Activated naive CD4-positive, alpha-beta T cell treated with anti-CD3 and anti-CD28 coated beads, Interleukin-2, amount 50 U/mL, for 72 hours (primary cell): ENCODE measurements at regions not wholly inside any gene's neighbourhood (a gene's known extent, or its start where the extent isn't known, plus 50 kb on each side); places are given as distances from the start of the nearest gene placed in this dataset.
"Not testable (repeated sequence)": the region's sequence is repeated elsewhere in the genome, so short reads cannot be mapped to it uniquely, and the experiment has no call there.

Experiments
- ATAC-seq, 2 donors: fragments of 150-1000 bp; cut with Tn5 transposase; 2 replicates each; pipeline ENCODE4 v1.10.0; 2021; ENCODE audit warnings: mild to moderate bottlenecking in 2 of 2, moderate library complexity in 2 of 2
- DNase-seq, 2 donors: peaks; one replicate each; pipeline ENCODE4 v3.0.0; 2021 to 2022; ENCODE audit warnings: low spot score in 2 of 2
- H3K27ac Mint-ChIP-seq, 2 donors: one replicate each; pipeline ENCODE4 v1.8.0; 2022; ENCODE audit warnings: mild to moderate bottlenecking in 2 of 2, mixed read lengths in 2 of 2
- H3K36me3 Mint-ChIP-seq, 2 donors: one replicate each; pipeline ENCODE4 v1.8.0; 2022; ENCODE audit warnings: mixed read lengths in 2 of 2
- H3K9me3 Mint-ChIP-seq, 2 donors: one replicate each; pipeline ENCODE4 v1.8.0; 2022; ENCODE audit warnings: mixed read lengths in 2 of 2

- DNase-seq, result no peak
These were observed 502.7 kb downstream of the UQCRFS1 start for GRCh38 chr19:28710278-28710677.

GRCh38 chr19:28706693-28707092 lies 506.3 kb downstream of the UQCRFS1 start:
- ATAC-seq, result no peak
- H3K27ac Mint-ChIP-seq, result no peak overlapping the region
- H3K9me3 Mint-ChIP-seq, result no peaks in the 10 kb centered on the region
- H3K36me3 Mint-ChIP-seq, result no peaks in the 10 kb centered on the region
- DNase-seq, result no peak

More at GRCh38 chr19:28710278-28710677, 502.7 kb downstream of the UQCRFS1 start:
- H3K27ac Mint-ChIP-seq, result no peak overlapping the region
- H3K36me3 Mint-ChIP-seq, result no peaks in the 10 kb centered on the region
- ATAC-seq, result peak in 1 of 2 donors; percentile 51
- no peaks in the 10 kb centered on the region for H3K9me3 Mint-ChIP-seq

GRCh38 chr19:28705008-28705407 lies 507.9 kb downstream of the UQCRFS1 start:
- no peak for DNase-seq
- no peaks in the 10 kb centered on the region for H3K9me3 Mint-ChIP-seq
- no peaks in the 10 kb centered on the region for H3K36me3 Mint-ChIP-seq
- no peak overlapping the region for H3K27ac Mint-ChIP-seq
- ATAC-seq, result peak in 1 of 2 donors; percentile 68

GRCh38 chr19:28703400-28703956 lies 509.5 kb downstream of the UQCRFS1 start:
- no peak overlapping the region for H3K27ac Mint-ChIP-seq
- ATAC-seq (peak in 1 of 2 donors; percentile 91), DNase-seq (no peak)
- no peaks in the 10 kb centered on the region for H3K9me3 Mint-ChIP-seq
- no peaks in the 10 kb centered on the region for H3K36me3 Mint-ChIP-seq

GRCh38 chr19:28701491-28701890 lies 511.5 kb downstream of the UQCRFS1 start:
- ATAC-seq (no peak), DNase-seq (no peak)
- H3K9me3 Mint-ChIP-seq, result no peaks in the 10 kb centered on the region
- no peaks in the 10 kb centered on the region for H3K36me3 Mint-ChIP-seq
- H3K27ac Mint-ChIP-seq, result no peak overlapping the region

GRCh38 chr19:28700176-28700575 lies 512.8 kb downstream of the UQCRFS1 start:
- Mint-ChIP-seq H3K27ac (no peak overlapping the region), H3K9me3 (peaks cover 0 to 7% of the 10 kb centered on the region in 2 donors), H3K36me3 (no peaks in the 10 kb centered on the region)
- DNase-seq, result no peak
- no peak for ATAC-seq

DNA sequence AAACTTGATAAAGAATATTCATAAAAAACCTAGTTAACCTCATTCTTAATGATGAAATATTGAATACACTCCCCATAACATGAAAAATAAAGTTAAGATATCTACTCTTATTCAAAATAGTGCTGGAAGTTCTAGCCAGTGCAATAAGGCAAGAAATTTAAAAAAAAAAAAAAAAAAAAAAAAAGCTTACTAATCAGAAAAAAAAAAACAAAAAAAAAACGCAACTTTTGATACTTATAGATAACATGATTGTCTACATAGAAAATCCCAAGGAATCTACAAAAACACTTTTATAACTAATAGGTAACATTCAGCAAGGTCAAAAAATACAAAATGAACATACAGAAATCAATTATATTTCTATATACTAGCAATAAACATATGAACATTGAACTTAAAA lies 515.6 kb downstream of the UQCRFS1 start:
- no peak overlapping the region for H3K27ac Mint-ChIP-seq
- DNase-seq (no peak), ATAC-seq (no peak)
- peaks cover 0 to 7% of the 10 kb centered on the region in 2 donors for H3K9me3 Mint-ChIP-seq
- H3K36me3 Mint-ChIP-seq, result no peaks in the 10 kb centered on the region

- Mint-ChIP-seq H3K9me3 (peaks cover 4 to 7% of the 10 kb centered on the region in 2 donors), H3K36me3 (no peaks in the 10 kb centered on the region), H3K27ac (no peak overlapping the region)
- DNase-seq, result no peak
- no peak for ATAC-seq
These were observed 518.1 kb downstream of the UQCRFS1 start for GRCh38 chr19:28694812-28695211.

GRCh38 chr19:28691683-28692082 lies 521.3 kb downstream of the UQCRFS1 start:
- ATAC-seq (no peak), DNase-seq (no peak)
- Mint-ChIP-seq H3K9me3 (peaks cover 4 to 7% of the 10 kb centered on the region in 2 donors), H3K27ac (no peak overlapping the region), H3K36me3 (no peaks in the 10 kb centered on the region)

- not testable (repeated sequence) for DNase-seq, ATAC-seq, H3K9me3 Mint-ChIP-seq, H3K27ac Mint-ChIP-seq, H3K36me3 Mint-ChIP-seq
These were observed 523.5 kb downstream of the UQCRFS1 start for GRCh38 chr19:28689464-28689863.

DNA sequence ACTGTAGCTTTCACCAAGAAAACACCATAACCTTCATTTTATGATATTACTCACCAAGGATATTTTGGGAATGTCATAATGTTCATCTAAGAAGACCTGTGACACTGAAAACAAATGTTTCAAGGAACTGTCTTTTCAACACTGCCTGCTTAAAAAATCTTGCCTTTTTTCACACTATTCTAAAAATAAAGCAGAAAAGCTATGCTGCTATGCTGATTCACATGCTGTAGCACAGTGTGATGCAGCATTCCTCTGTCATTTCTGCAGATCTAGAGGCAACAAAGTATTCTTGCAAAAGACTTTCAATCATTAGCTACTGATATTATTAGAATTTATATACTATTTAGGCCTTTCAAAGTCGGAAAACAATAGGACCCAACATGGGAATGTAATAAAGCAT lies 525.7 kb downstream of the UQCRFS1 start:
- DNase-seq (no peak), ATAC-seq (no peak)
- Mint-ChIP-seq H3K36me3 (no peaks in the 10 kb centered on the region), H3K9me3 (peaks cover 4% of the 10 kb centered on the region in 2 donors), H3K27ac (no peak overlapping the region)

DNA sequence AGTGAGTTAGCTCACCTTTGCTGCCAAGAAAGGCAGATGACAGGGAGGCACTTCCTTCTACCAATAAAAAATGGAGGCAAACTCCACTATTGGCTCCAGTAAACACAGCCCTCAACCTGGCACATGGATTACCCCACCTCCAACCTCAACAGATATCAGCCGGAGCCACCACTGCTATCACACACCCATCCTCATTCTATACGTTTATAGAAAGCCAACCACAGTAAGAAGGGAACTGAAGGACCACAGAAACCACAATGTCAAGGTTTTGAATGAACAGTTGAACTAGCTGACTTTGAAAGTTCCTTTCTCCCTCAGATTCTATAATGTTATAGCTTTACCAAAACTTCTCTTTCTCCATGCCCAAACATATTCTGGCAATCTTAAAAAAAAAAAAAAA lies 526.2 kb downstream of the UQCRFS1 start:
- Mint-ChIP-seq H3K9me3 (peaks cover 4% of the 10 kb centered on the region in 2 donors), H3K27ac (no peak overlapping the region), H3K36me3 (no peaks in the 10 kb centered on the region)
- ATAC-seq (no peak), DNase-seq (no peak)

- Mint-ChIP-seq H3K27ac (no peak overlapping the region), H3K9me3 (peaks cover 0 to 4% of the 10 kb centered on the region in 2 donors), H3K36me3 (no peaks in the 10 kb centered on the region)
- no peak for DNase-seq
- no peak for ATAC-seq
These were observed 527.1 kb downstream of the UQCRFS1 start for GRCh38 chr19:28685802-28686201.

GRCh38 chr19:28685077-28685476 lies 527.9 kb downstream of the UQCRFS1 start:
- ATAC-seq, H3K27ac Mint-ChIP-seq, H3K9me3 Mint-ChIP-seq, DNase-seq, H3K36me3 Mint-ChIP-seq: not testable (repeated sequence)

DNA sequence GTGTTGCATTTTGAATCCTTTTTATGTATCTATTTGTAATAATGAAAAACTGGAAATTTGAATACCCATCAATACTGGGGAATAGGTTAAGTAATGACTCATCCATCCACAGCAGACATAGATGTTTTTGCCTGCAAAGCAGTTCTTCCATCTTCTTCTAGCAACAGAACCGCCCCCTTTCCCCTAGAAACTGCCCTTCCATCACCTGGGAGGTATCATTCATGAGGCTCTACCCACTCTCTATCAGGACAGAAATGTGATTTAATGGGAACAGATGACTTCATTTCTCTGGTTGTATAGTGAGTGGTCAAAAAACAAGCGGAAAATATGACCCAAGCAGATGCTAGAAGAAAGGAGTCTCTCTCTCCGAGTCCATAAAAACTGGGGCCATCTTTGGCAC lies 532.8 kb downstream of the UQCRFS1 start:
- H3K36me3 Mint-ChIP-seq, result no peaks in the 10 kb centered on the region
- H3K9me3 Mint-ChIP-seq, result peaks cover 5 to 7% of the 10 kb centered on the region in 2 donors
- DNase-seq (no peak), ATAC-seq (no peak)
- no peak overlapping the region for H3K27ac Mint-ChIP-seq

GRCh38 chr19:28670836-28671235 lies 542.1 kb downstream of the UQCRFS1 start:
- H3K36me3 Mint-ChIP-seq, result peaks cover 15 to 43% of the 10 kb centered on the region in 2 donors
- DNase-seq, result no peak
- ATAC-seq, result no peak
- peaks cover 42 to 45% of the 10 kb centered on the region in 2 donors for H3K9me3 Mint-ChIP-seq
- H3K27ac Mint-ChIP-seq, result no peak overlapping the region

DNA sequence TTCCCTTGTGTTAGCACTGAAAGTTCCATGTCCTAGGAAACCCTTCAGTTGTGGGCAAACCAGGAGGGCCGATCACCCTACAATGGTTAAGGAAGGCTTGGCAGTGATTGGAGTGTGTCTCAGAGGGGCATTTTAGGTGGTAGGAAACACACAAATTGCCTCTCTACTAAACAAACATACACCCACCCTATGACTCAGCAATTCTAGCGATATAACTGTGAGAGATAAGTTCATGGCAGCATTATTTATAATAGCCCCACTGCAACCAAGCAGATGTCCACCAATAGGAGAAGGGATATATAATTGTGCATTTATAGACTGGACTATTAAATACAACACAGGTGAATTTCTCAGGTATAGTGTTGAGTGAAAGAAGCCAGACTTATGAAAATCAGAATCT lies 543.1 kb downstream of the UQCRFS1 start:
- Mint-ChIP-seq H3K9me3 (peaks cover 40 to 44% of the 10 kb centered on the region in 2 donors), H3K27ac (no peak overlapping the region), H3K36me3 (peaks cover 15 to 43% of the 10 kb centered on the region in 2 donors)
- DNase-seq (no peak), ATAC-seq (no peak)

- Mint-ChIP-seq H3K9me3 (peaks cover 30 to 35% of the 10 kb centered on the region in 2 donors), H3K27ac (no peak overlapping the region), H3K36me3 (peaks cover 10 to 34% of the 10 kb centered on the region in 2 donors)
- DNase-seq (no peak), ATAC-seq (no peak)
These were observed 545.5 kb downstream of the UQCRFS1 start for GRCh38 chr19:28667348-28667977.
